Activated CD8-positive, alpha-beta memory T cell treated with anti-CD3 and anti-CD28 coated beads, Interleukin-2, amount 10 ng/mL, durations not matched to agents 7 days and 5 days (primary cell): ENCODE measurements at regions not wholly inside any gene's neighbourhood (a gene's known extent, or its start where the extent isn't known, plus 50 kb on each side); places are given as distances from the start of the nearest gene placed in this dataset.

Experiments used
- ATAC-seq: fragments of 150-1000 bp; cut with Tn5 transposase; one replicate; pipeline ENCODE4 v1.10.0; 2021; ENCODE audit warnings: moderate library complexity
- CTCF ChIA-PET: fragments of 350-600 bp; sonication (Branson Sonifier 250); formaldehyde crosslinking; loops from one replicate; lab custom pipeline; 2021; ENCODE audit warnings: antibody characterized with exemption; lab: Charles Lee
- DNase-seq: peaks from one replicate; pipeline ENCODE4 v3.0.0-alpha.2; 2020
- H3K27ac Mint-ChIP-seq: one replicate; pipeline ENCODE4 v1.8.0; 2021; ENCODE audit warnings: mild to moderate bottlenecking, mixed read lengths
- H3K27me3 Mint-ChIP-seq: one replicate; pipeline ENCODE4 v1.8.0; 2021; ENCODE audit warnings: mixed read lengths
- H3K36me3 Mint-ChIP-seq: one replicate; pipeline ENCODE4 v1.8.0; 2021; ENCODE audit warnings: mild to moderate bottlenecking, mixed read lengths
- H3K4me1 Mint-ChIP-seq: one replicate; pipeline ENCODE4 v1.8.0; 2021; ENCODE audit warnings: mixed read lengths
- H3K4me3 Mint-ChIP-seq: one replicate; pipeline ENCODE4 v1.8.0; 2021; ENCODE audit warnings: mild to moderate bottlenecking, moderate library complexity, mixed read lengths
- H3K9me3 Mint-ChIP-seq: one replicate; pipeline ENCODE4 v1.8.0; 2022; ENCODE audit warnings: low read depth, mixed read lengths

GRCh38 chr6:15779726-15780125, 116.9 kb upstream of the DTNBP1 start:
- no peak for DNase-seq

GRCh38 chr6:15776458-15776980, 113.7 kb upstream of the DTNBP1 start:
- DNase-seq (peak; percentile 43), ATAC-seq (peak; percentile 88)
- no peaks in the 10 kb centered on the region for H3K27me3 Mint-ChIP-seq
- no peak overlapping the region for H3K4me3 Mint-ChIP-seq
- CTCF ChIA-PET: interaction anchor here (1.2 kb wide), 1 partner anchor 10 kb away, joined by 4 read pairs; no protein-coding TSS in a partner anchor
- no peaks in the 10 kb centered on the region for H3K36me3 Mint-ChIP-seq
- peak overlapping the region; percentile 70 for H3K27ac Mint-ChIP-seq
- H3K4me1 Mint-ChIP-seq: peaks cover 26% of the 10 kb centered on the region
- no peaks in the 10 kb centered on the region for H3K9me3 Mint-ChIP-seq

More at GRCh38 chr6:15779726-15780125, 116.9 kb upstream of the DTNBP1 start:
- H3K9me3 Mint-ChIP-seq: no peaks in the 10 kb centered on the region
- no peak for ATAC-seq
- CTCF ChIA-PET: no interaction called here
- peaks cover 23% of the 10 kb centered on the region for H3K4me1 Mint-ChIP-seq
- H3K36me3 Mint-ChIP-seq: no peaks in the 10 kb centered on the region
- no peak overlapping the region for H3K4me3 Mint-ChIP-seq
- no peak overlapping the region for H3K27ac Mint-ChIP-seq
- no peaks in the 10 kb centered on the region for H3K27me3 Mint-ChIP-seq

GRCh38 chr6:15775741-15776140, 112.9 kb upstream of the DTNBP1 start:
- no peaks in the 10 kb centered on the region for H3K27me3 Mint-ChIP-seq
- peaks cover 29% of the 10 kb centered on the region for H3K4me1 Mint-ChIP-seq
- peak overlapping the region; percentile 70 for H3K27ac Mint-ChIP-seq
- CTCF ChIA-PET: interaction anchor here (1.2 kb wide), 1 partner anchor 11 kb away, joined by 4 read pairs; no protein-coding TSS in a partner anchor
- DNase-seq (no peak), ATAC-seq (no peak)
- no peaks in the 10 kb centered on the region for H3K9me3 Mint-ChIP-seq
- H3K36me3 Mint-ChIP-seq: no peaks in the 10 kb centered on the region
- no peak overlapping the region for H3K4me3 Mint-ChIP-seq

- Mint-ChIP-seq H3K4me1 (peaks cover 35% of the 10 kb centered on the region), H3K27me3 (no peaks in the 10 kb centered on the region), H3K4me3 (no peak overlapping the region), H3K36me3 (peaks cover 1% of the 10 kb centered on the region), H3K9me3 (no peaks in the 10 kb centered on the region), H3K27ac (no peak overlapping the region)
- ATAC-seq (no peak), DNase-seq (no peak)
- CTCF ChIA-PET: no interaction called here
These were observed 112.3 kb upstream of the DTNBP1 start for GRCh38 chr6:15775076-15775634.

GRCh38 chr6:15773806-15774410, 111.1 kb upstream of the DTNBP1 start:
- DNase-seq (no peak), ATAC-seq (no peak)
- Mint-ChIP-seq H3K9me3 (no peaks in the 10 kb centered on the region), H3K27me3 (no peaks in the 10 kb centered on the region), H3K27ac (no peak overlapping the region), H3K36me3 (peaks cover 1% of the 10 kb centered on the region), H3K4me1 (peaks cover 39% of the 10 kb centered on the region), H3K4me3 (no peak overlapping the region)
- CTCF ChIA-PET: no interaction called here

GRCh38 chr6:15770347-15771143, 107.7 kb upstream of the DTNBP1 start:
- Mint-ChIP-seq H3K4me1 (peaks cover 18% of the 10 kb centered on the region), H3K27me3 (no peaks in the 10 kb centered on the region), H3K36me3 (peaks cover 1% of the 10 kb centered on the region), H3K9me3 (no peaks in the 10 kb centered on the region), H3K27ac (peak overlapping the region; percentile 75), H3K4me3 (no peak overlapping the region)
- DNase-seq: peak; percentile 42
- CTCF ChIA-PET: interaction anchor here (0.6 to 0.8 kb wide), 2 partner anchors 412 to 817 kb away, joined by 4 read pairs; no protein-coding TSS in a partner anchor
- ATAC-seq: peak; percentile 69

- H3K4me1 Mint-ChIP-seq: peaks cover 16% of the 10 kb centered on the region
- CTCF ChIA-PET: interaction anchor here (0.6 to 0.8 kb wide), 2 partner anchors 413 to 818 kb away, joined by 4 read pairs; no protein-coding TSS in a partner anchor
These were observed 106.7 kb upstream of the DTNBP1 start for GRCh38 chr6:15769511-15770018.

GRCh38 chr6:15768999-15769398, 106.2 kb upstream of the DTNBP1 start:
- no peak for ATAC-seq
- Mint-ChIP-seq H3K4me3 (no peak overlapping the region), H3K4me1 (peaks cover 16% of the 10 kb centered on the region), H3K36me3 (peaks cover 1% of the 10 kb centered on the region), H3K9me3 (no peaks in the 10 kb centered on the region), H3K27ac (no peak overlapping the region), H3K27me3 (peaks cover 2% of the 10 kb centered on the region)
- CTCF ChIA-PET: no interaction called here
- DNase-seq: no peak

More at GRCh38 chr6:15769511-15770018, 106.7 kb upstream of the DTNBP1 start:
- no peak for DNase-seq
- ATAC-seq: no peak
- H3K9me3 Mint-ChIP-seq: no peaks in the 10 kb centered on the region
- peaks cover 2% of the 10 kb centered on the region for H3K27me3 Mint-ChIP-seq
- no peak overlapping the region for H3K4me3 Mint-ChIP-seq
- no peak overlapping the region for H3K27ac Mint-ChIP-seq
- H3K36me3 Mint-ChIP-seq: peaks cover 1% of the 10 kb centered on the region

GRCh38 chr6:15763837-15764236, 101.0 kb upstream of the DTNBP1 start:
- DNase-seq (no peak), ATAC-seq (no peak)
- Mint-ChIP-seq H3K36me3 (no peaks in the 10 kb centered on the region), H3K27me3 (peaks cover 2% of the 10 kb centered on the region), H3K4me3 (no peak overlapping the region), H3K9me3 (no peaks in the 10 kb centered on the region), H3K27ac (no peak overlapping the region), H3K4me1 (no peaks in the 10 kb centered on the region)
- CTCF ChIA-PET: interaction anchor here (0.6 kb wide), 1 partner anchor 364 kb away, joined by 3 read pairs; no protein-coding TSS in a partner anchor

GRCh38 chr6:15763364-15763763, 100.5 kb upstream of the DTNBP1 start:
- DNase-seq (no peak), ATAC-seq (no peak)
- H3K27ac Mint-ChIP-seq: no peak overlapping the region
- CTCF ChIA-PET: no interaction called here
- H3K4me1 Mint-ChIP-seq: no peaks in the 10 kb centered on the region
- H3K27me3 Mint-ChIP-seq: peaks cover 2% of the 10 kb centered on the region
- no peaks in the 10 kb centered on the region for H3K36me3 Mint-ChIP-seq
- no peak overlapping the region for H3K4me3 Mint-ChIP-seq
- H3K9me3 Mint-ChIP-seq: no peaks in the 10 kb centered on the region

GRCh38 chr6:15761045-15761502, 98.2 kb upstream of the DTNBP1 start:
- no peaks in the 10 kb centered on the region for H3K4me1 Mint-ChIP-seq
- ATAC-seq (no peak), DNase-seq (no peak)
- no peaks in the 10 kb centered on the region for H3K9me3 Mint-ChIP-seq
- CTCF ChIA-PET: no interaction called here
- no peaks in the 10 kb centered on the region for H3K36me3 Mint-ChIP-seq
- no peak overlapping the region for H3K4me3 Mint-ChIP-seq
- H3K27me3 Mint-ChIP-seq: peaks cover 2% of the 10 kb centered on the region
- H3K27ac Mint-ChIP-seq: no peak overlapping the region

GRCh38 chr6:15758631-15759215, 95.9 kb upstream of the DTNBP1 start:
- H3K4me1 Mint-ChIP-seq: no peaks in the 10 kb centered on the region
- no peaks in the 10 kb centered on the region for H3K36me3 Mint-ChIP-seq
- no peak overlapping the region for H3K4me3 Mint-ChIP-seq
- no peaks in the 10 kb centered on the region for H3K9me3 Mint-ChIP-seq
- CTCF ChIA-PET: no interaction called here
- no peak for ATAC-seq
- no peak overlapping the region for H3K27ac Mint-ChIP-seq
- H3K27me3 Mint-ChIP-seq: no peaks in the 10 kb centered on the region
- no peak for DNase-seq

- CTCF ChIA-PET: no interaction called here
- Mint-ChIP-seq H3K36me3 (no peaks in the 10 kb centered on the region), H3K4me3 (no peak overlapping the region), H3K27me3 (no peaks in the 10 kb centered on the region), H3K27ac (no peak overlapping the region), H3K9me3 (no peaks in the 10 kb centered on the region), H3K4me1 (no peaks in the 10 kb centered on the region)
- ATAC-seq (no peak), DNase-seq (no peak)
These were observed 92.7 kb upstream of the DTNBP1 start for GRCh38 chr6:15755526-15755925.
